ENCODE measurements at regions not wholly inside any gene's neighbourhood (a gene's known extent, or its start where the extent isn't known, plus 50 kb on each side); places are given as distances from the start of the nearest gene placed in this dataset.

GRCh38 chr9:22288661-22289060 lies 158.0 kb upstream of the DMRTA1 start:
- DNase-seq, result no peak

- peak; percentile 37 for DNase-seq
These were observed 139.5 kb upstream of the DMRTA1 start for GRCh38 chr9:22307013-22307711.

- no peak for DNase-seq
These were observed 138.4 kb upstream of the DMRTA1 start for GRCh38 chr9:22308177-22308576.

- no peak for DNase-seq
These were observed 130.0 kb upstream of the DMRTA1 start for GRCh38 chr9:22316645-22317044.

GRCh38 chr9:22331533-22331932 lies 115.1 kb upstream of the DMRTA1 start:
- DNase-seq, result no peak

GRCh38 chr9:22332202-22332601 lies 114.4 kb upstream of the DMRTA1 start:
- DNase-seq, result no peak

- no peak for DNase-seq
These were observed 109.4 kb upstream of the DMRTA1 start for GRCh38 chr9:22337261-22337660.

GRCh38 chr9:22342491-22343217 lies 104.0 kb upstream of the DMRTA1 start:
- DNase-seq, result peak; percentile 33

- DNase-seq, result no peak
These were observed 103.4 kb upstream of the DMRTA1 start for GRCh38 chr9:22343218-22343611.

- no peak for DNase-seq
These were observed 91.8 kb upstream of the DMRTA1 start for GRCh38 chr9:22354699-22355384.

GRCh38 chr9:22356985-22357384 lies 89.6 kb upstream of the DMRTA1 start:
- DNase-seq, result no peak

GRCh38 chr9:22363421-22363887 lies 83.2 kb upstream of the DMRTA1 start:
- no peak for DNase-seq

GRCh38 chr9:22373636-22374035 lies 73.0 kb upstream of the DMRTA1 start:
- DNase-seq, result no peak

- no peak for DNase-seq
These were observed 72.6 kb upstream of the DMRTA1 start for GRCh38 chr9:22374051-22374450.

- no peak for DNase-seq
These were observed 67.4 kb upstream of the DMRTA1 start for GRCh38 chr9:22379272-22379671.

GRCh38 chr9:22381170-22381569 lies 65.5 kb upstream of the DMRTA1 start:
- no peak for DNase-seq

- no peak for DNase-seq
These were observed 64.3 kb upstream of the DMRTA1 start for GRCh38 chr9:22382331-22382730.

- DNase-seq, result no peak
These were observed 62.9 kb upstream of the DMRTA1 start for GRCh38 chr9:22383718-22384117.

- no peak for DNase-seq
These were observed 57.4 kb upstream of the DMRTA1 start for GRCh38 chr9:22389271-22389670.

- DNase-seq, result no peak
These were observed 54.1 kb upstream of the DMRTA1 start for GRCh38 chr9:22392523-22392922.

GRCh38 chr9:22395687-22396141 lies 50.9 kb upstream of the DMRTA1 start:
- no peak for DNase-seq

Measured in femur (tissue), 1 donor.